Astrocyte of the cerebellum (primary cell): ENCODE measurements at regions not wholly inside any gene's neighbourhood (a gene's known extent, or its start where the extent isn't known, plus 50 kb on each side); places are given as distances from the start of the nearest gene placed in this dataset.

ENCODE experiments used
- DNase-seq: peaks from one replicate; pipeline ENCODE4 v3.0.0-alpha.2; 2011; ENCODE audit warnings: low read depth
- H3K4me3 ChIP-seq: 2 replicates; pipeline ENCODE4 v1.5.1; 2011; ENCODE audit warnings: mild to moderate bottlenecking, low read depth, low read length, moderate library complexity
- in situ Hi-C: cut with HindIII; loops from 2 replicates; pipeline ENCODE4 v1.10.0; 2017; ENCODE audit warnings: low sequenced_read_pairs
- TF ChIP-seq, protein P1 (sequence below): IDR thresholded peaks from 2 replicates; pipeline ENCODE4 v1.5.1; 2012; ENCODE audit warnings: low read length, low read depth, moderate library complexity, mild to moderate bottlenecking; ENCODE audit errors: missing control alignments

DNA sequence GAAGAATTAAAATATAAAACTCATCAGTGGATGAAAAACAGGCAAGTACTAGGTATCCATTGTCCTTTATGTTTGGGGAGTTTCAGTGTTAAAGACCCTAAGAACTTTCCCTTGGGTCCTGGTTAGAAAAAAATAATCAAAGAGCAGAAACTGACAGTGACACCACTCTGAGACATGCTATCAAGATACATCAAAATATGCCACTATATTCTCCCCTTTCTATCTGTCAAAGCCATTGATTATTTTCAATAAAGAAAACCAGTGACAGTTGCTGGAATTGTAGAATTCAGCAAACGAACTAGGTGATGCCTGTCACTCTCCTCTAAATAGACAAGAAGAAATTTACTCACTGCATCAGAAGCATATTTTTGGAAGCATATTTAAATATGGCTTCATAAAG, 496.7 kb upstream of the CFAP20DC start:
- in situ Hi-C loops, result no loop called here
- H3K4me3 ChIP-seq, result no peak overlapping the region
- DNase-seq, result no peak
- TF ChIP-seq, protein P1, sequence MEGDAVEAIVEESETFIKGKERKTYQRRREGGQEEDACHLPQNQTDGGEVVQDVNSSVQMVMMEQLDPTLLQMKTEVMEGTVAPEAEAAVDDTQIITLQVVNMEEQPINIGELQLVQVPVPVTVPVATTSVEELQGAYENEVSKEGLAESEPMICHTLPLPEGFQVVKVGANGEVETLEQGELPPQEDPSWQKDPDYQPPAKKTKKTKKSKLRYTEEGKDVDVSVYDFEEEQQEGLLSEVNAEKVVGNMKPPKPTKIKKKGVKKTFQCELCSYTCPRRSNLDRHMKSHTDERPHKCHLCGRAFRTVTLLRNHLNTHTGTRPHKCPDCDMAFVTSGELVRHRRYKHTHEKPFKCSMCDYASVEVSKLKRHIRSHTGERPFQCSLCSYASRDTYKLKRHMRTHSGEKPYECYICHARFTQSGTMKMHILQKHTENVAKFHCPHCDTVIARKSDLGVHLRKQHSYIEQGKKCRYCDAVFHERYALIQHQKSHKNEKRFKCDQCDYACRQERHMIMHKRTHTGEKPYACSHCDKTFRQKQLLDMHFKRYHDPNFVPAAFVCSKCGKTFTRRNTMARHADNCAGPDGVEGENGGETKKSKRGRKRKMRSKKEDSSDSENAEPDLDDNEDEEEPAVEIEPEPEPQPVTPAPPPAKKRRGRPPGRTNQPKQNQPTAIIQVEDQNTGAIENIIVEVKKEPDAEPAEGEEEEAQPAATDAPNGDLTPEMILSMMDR, result no peak

DNA sequence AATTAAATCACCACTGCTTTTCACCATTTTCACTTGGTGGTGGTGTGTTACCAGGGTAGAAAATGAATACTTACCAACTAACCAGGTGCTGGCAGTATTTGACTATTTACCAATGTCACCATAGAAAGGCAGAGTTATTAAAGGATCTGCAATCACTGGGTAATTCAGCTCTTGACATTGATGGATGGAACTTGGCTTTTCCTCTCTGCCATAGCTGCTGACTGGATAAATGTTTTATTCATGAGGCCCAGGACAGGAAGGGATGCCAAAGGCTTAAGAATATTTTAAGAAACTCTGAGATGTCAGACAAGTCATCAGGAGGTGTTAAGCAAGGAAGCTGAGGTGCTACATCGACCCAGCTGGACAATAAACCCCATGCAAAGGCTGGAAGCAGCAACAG, 495.5 kb upstream of the CFAP20DC start:
- in situ Hi-C loops, result no loop called here
- H3K4me3 ChIP-seq, result no peak overlapping the region
- TF ChIP-seq, protein P1, result no peak
- peak; percentile 49 for DNase-seq

DNA sequence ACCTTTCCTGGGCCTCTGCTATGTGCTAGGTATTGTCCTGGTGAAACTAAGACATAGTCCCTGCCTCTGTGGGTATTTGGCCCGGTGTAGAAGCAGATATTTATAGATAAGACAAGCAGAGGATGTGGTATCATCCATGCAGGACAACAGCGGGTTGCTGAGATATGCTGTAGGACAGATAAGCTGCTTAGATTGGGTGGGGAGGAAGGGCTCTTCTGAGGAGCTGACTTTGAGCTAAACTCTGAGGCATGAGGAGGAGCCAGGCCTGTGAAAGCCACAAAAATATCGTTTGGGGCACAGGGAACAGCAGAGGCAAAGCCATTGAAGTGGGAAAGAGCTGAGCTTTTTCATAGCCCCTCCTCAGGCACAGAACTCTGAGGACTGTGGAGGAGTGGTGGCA, 492.5 kb upstream of the CFAP20DC start:
- in situ Hi-C loops, result no loop called here
- H3K4me3 ChIP-seq, result no peak overlapping the region
- TF ChIP-seq, protein P1, result no peak
- no peak for DNase-seq

DNA sequence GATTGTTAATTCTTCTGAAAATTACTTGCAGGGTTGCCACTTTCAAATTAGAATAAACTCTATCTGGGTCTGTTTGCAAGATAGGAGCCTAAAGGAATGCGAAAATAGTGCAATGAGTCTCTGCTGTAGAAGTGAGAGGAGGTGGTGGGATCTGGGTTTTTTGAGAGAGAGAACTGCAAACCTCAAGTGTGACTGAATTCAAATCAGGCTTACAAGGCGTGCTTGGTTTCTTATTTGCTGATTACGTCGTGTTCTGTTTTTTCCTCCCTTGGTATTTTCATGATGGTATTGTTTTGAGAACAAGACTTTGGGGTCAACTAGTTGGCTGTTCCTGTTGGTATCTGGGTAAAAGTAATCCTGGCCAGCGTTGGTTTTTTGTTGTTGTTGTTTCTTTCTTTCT, 490.9 kb upstream of the CFAP20DC start:
- DNase-seq, result no peak
- no peak overlapping the region for H3K4me3 ChIP-seq
- in situ Hi-C loops, result no loop called here
- TF ChIP-seq, protein P1, result no peak

DNA sequence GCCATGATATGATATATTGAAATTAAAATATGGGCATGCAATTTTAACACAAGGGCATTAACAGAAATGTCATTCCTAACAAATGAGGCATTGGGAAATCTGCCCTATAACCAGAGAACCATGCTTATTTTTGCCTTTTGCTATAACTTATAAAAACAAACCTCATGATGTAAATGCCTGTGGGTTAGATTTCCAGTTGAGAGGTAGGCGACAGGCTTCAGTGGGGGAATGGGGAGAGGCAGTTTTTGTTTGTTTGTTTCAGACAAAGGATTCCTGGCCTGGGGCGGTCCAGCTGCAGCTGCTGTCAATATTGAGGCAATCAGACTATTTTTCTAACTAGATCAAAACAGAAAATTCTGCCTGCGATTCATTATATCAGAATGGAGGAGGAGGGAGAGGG, 490.4 kb upstream of the CFAP20DC start:
- no peak overlapping the region for H3K4me3 ChIP-seq
- peak; percentile 37 for DNase-seq

DNA sequence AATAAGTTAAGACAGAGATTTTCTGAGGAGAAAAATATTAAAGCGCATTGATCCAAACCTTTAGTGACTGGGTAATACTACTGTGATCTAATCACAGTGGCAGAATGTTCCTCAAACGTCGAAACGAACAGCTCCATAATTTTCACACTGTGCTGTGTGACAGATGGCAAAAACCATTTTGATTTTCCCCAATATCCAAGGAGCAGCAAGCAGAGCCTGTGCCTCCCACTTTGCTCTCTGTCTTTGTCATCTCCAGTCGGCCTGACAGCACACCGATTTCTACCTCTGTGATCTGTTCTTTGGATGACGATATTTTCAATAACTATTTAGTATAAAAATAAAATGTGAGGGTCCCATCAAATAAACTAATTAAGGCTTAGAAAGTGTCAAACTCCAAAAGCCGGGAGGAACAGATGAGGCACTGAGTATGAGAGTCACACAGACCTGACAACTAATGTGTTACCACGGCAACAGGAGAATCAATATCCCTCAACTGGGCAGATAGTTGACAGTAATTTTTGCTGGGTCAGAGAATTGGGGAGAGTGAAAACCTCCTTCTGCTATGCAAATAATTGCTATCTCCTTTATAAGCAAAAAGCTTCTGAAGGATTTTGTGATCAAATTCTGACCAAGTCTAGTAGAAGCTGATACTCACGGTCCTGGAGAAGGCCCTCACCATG, 489.1 kb upstream of the CFAP20DC start:
- no peak for DNase-seq
- TF ChIP-seq, protein P1, result no peak
- H3K4me3 ChIP-seq, result no peak overlapping the region
- in situ Hi-C loops, result no loop called here

More for the DNA sequence above, 490.4 kb upstream of the CFAP20DC start:
- TF ChIP-seq, protein P1, result no peak
- in situ Hi-C loops, result no loop called here
